Mesendoderm (in vitro differentiated cells): ENCODE measurements at regions not wholly inside any gene's neighbourhood (a gene's known extent, or its start where the extent isn't known, plus 50 kb on each side); places are given as distances from the start of the nearest gene placed in this dataset.

Experiments used
- DNase-seq: peaks from one replicate; pipeline ENCODE4 v3.0.0; 2013
- H2AK5ac ChIP-seq: 2 replicates; pipeline ENCODE4 v1.6.1; 2013; ENCODE audit warnings: low read length, inconsistent platforms
- H2BK120ac ChIP-seq: 2 replicates; pipeline ENCODE4 v1.6.1; 2013; ENCODE audit warnings: low read depth, mild to moderate bottlenecking, low read length, moderate library complexity, mixed read lengths
- H2BK15ac ChIP-seq: replicated peaks from 2 replicates; pipeline ENCODE4 v1.6.1; 2013; ENCODE audit warnings: low read depth, mild to moderate bottlenecking, moderate library complexity
- H2BK5ac ChIP-seq: 2 replicates; pipeline ENCODE4 v1.6.1; 2013; ENCODE audit warnings: low read length, inconsistent platforms
- H3K18ac ChIP-seq: 2 replicates; pipeline ENCODE4 v1.6.1; 2013; ENCODE audit warnings: mild to moderate bottlenecking, low read length, mixed read lengths
- H3K23ac ChIP-seq: one replicate; pipeline ENCODE4 v1.6.1; 2013; ENCODE audit warnings: low read length
- H3K27ac ChIP-seq: 2 replicates; pipeline ENCODE4 v1.5.1; 2013; ENCODE audit warnings: low read depth, mild to moderate bottlenecking, inconsistent platforms, low read length, moderate library complexity
- H3K27me3 ChIP-seq: 2 replicates; pipeline ENCODE4 v1.6.1; 2013; ENCODE audit warnings: low read length, control low read depth, mild to moderate bottlenecking, inconsistent platforms; ENCODE audit not compliant: insufficient read depth, poor library complexity
- H3K36me3 ChIP-seq: 2 replicates; pipeline ENCODE4 v1.6.1; 2013; ENCODE audit warnings: low read length, inconsistent platforms; ENCODE audit not compliant: control insufficient read depth, insufficient read depth
- H3K4ac ChIP-seq: one replicate; pipeline ENCODE4 v1.6.1; 2013; ENCODE audit warnings: low read depth, mild to moderate bottlenecking, low read length, moderate library complexity
- H3K4me1 ChIP-seq: 2 replicates; pipeline ENCODE4 v1.6.1; 2013; ENCODE audit warnings: low read depth, low read length, inconsistent platforms; ENCODE audit not compliant: control insufficient read depth
- H3K4me2 ChIP-seq: 2 replicates; pipeline ENCODE4 v1.6.1; 2013; ENCODE audit warnings: low read length
- H3K4me3 ChIP-seq: 2 replicates; pipeline ENCODE4 v1.5.1; 2013; ENCODE audit warnings: mild to moderate bottlenecking, low read length
- H3K56ac ChIP-seq: one replicate; pipeline ENCODE4 v1.6.1; 2013; ENCODE audit warnings: low read length
- H3K79me1 ChIP-seq: 2 replicates; pipeline ENCODE4 v1.6.1; 2013; ENCODE audit warnings: low read length, inconsistent platforms
- H3K79me2 ChIP-seq: 2 replicates; pipeline ENCODE4 v1.6.1; 2013; ENCODE audit warnings: mild to moderate bottlenecking, low read length; ENCODE audit not compliant: control insufficient read depth, insufficient read depth
- H3K9ac ChIP-seq: 2 replicates; pipeline ENCODE4 v1.6.1; 2013; ENCODE audit warnings: low read length, inconsistent platforms
- H4K5ac ChIP-seq: one replicate; pipeline ENCODE4 v1.6.1; 2013; ENCODE audit warnings: low read length
- H4K8ac ChIP-seq: one replicate; pipeline ENCODE4 v1.6.1; 2013; ENCODE audit warnings: low read depth, mild to moderate bottlenecking, control low read depth, low read length, moderate library complexity
- WGBS: extraction: QIAGEN DNeasy Blood & Tissue Kit; methylation state at CpG from one replicate; pipeline ENCODE4 v1.1.7; 2013; ENCODE audit warnings: low lambda C conversion rate, missing lambda C conversion rate; ENCODE audit not compliant: insufficient coverage; ENCODE audit errors: extremely low coverage; 5-methylcytosine and 5-hydroxymethylcytosine counted together

GRCh38 chr9:1235650-1236049, 185.5 kb downstream of the DMRT2 start:
- DNase-seq = peak; percentile 51
- WGBS = no CpG with 5 or more reads among the region's 4 CpGs
- H4K5ac ChIP-seq = no peak overlapping the region
- H3K79me1 ChIP-seq = no peaks in the 10 kb centered on the region
- H3K23ac ChIP-seq = no peak overlapping the region
- no peak overlapping the region for H2BK5ac ChIP-seq
- no peak overlapping the region for H4K8ac ChIP-seq
- no peak overlapping the region for H2AK5ac ChIP-seq
- H2BK120ac ChIP-seq = no peak overlapping the region
- H3K79me2 ChIP-seq = no peaks in the 10 kb centered on the region
- H3K18ac ChIP-seq = no peak overlapping the region
- H3K4me2 ChIP-seq = no peak overlapping the region
- no peak overlapping the region for H3K4ac ChIP-seq
- no peak overlapping the region for H3K9ac ChIP-seq
- H3K27me3 ChIP-seq = no peaks in the 10 kb centered on the region
- H2BK15ac ChIP-seq = no peak overlapping the region
- no peak overlapping the region for H3K56ac ChIP-seq
- H3K4me3 ChIP-seq = no peak overlapping the region
- no peak overlapping the region for H3K27ac ChIP-seq
- no peaks in the 10 kb centered on the region for H3K4me1 ChIP-seq
- no peaks in the 10 kb centered on the region for H3K36me3 ChIP-seq

DNA sequence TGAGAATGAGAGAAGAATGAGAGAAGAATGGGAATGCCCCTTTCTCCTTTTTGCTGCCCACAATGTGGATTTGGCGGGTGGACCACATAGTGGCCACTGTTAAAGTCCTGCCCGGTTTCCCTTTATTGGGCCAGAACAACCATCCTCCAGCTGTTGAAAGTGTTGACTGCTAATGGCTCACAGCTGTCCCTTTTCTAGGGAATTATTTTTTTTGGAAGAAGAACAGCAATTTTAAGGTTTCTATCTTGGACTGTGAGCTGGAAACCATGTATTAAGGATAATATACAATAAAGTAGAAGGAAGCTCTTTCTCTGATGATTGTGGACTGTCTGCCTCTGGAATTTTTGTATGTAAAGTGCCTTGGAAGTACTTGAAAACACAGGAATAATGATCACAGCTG, 185.9 kb downstream of the DMRT2 start:
- no peak overlapping the region for H3K4ac ChIP-seq

GRCh38 chr9:1238407-1238806, 188.2 kb downstream of the DMRT2 start:
- no peaks in the 10 kb centered on the region for H3K79me1 ChIP-seq
- H3K9ac ChIP-seq = no peak overlapping the region
- H2BK15ac ChIP-seq = no peak overlapping the region
- no peaks in the 10 kb centered on the region for H3K79me2 ChIP-seq
- H3K36me3 ChIP-seq = no peaks in the 10 kb centered on the region
- no peak overlapping the region for H4K5ac ChIP-seq
- no peak overlapping the region for H3K4me2 ChIP-seq
- H4K8ac ChIP-seq = no peak overlapping the region
- H3K27me3 ChIP-seq = no peaks in the 10 kb centered on the region
- no peak overlapping the region for H2BK120ac ChIP-seq
- no peak overlapping the region for H3K4me3 ChIP-seq
- no peak overlapping the region for H3K23ac ChIP-seq
- DNase-seq = no peak
- WGBS = no CpG with 5 or more reads among the region's 3 CpGs
- no peak overlapping the region for H3K27ac ChIP-seq
- H3K18ac ChIP-seq = no peak overlapping the region
- H3K56ac ChIP-seq = no peak overlapping the region
- no peaks in the 10 kb centered on the region for H3K4me1 ChIP-seq
- no peak overlapping the region for H2BK5ac ChIP-seq
- no peak overlapping the region for H2AK5ac ChIP-seq
- H3K4ac ChIP-seq = no peak overlapping the region

More for the DNA sequence above, 185.9 kb downstream of the DMRT2 start:
- no peak overlapping the region for H3K27ac ChIP-seq
- H4K8ac ChIP-seq = no peak overlapping the region
- H3K36me3 ChIP-seq = no peaks in the 10 kb centered on the region
- no peak overlapping the region for H3K4me3 ChIP-seq
- H3K9ac ChIP-seq = no peak overlapping the region
- no peak overlapping the region for H3K56ac ChIP-seq
- H2AK5ac ChIP-seq = no peak overlapping the region
- H3K18ac ChIP-seq = no peak overlapping the region
- H4K5ac ChIP-seq = no peak overlapping the region
- H2BK5ac ChIP-seq = no peak overlapping the region
- no peak overlapping the region for H3K4me2 ChIP-seq
- no peaks in the 10 kb centered on the region for H3K27me3 ChIP-seq
- H2BK120ac ChIP-seq = no peak overlapping the region
- H3K79me1 ChIP-seq = no peaks in the 10 kb centered on the region
- no peak for DNase-seq
- H3K4me1 ChIP-seq = no peaks in the 10 kb centered on the region
- H3K23ac ChIP-seq = no peak overlapping the region
- whole genome bisulfite sequencing = no CpG with 5 or more reads among the region's 2 CpGs
- H3K79me2 ChIP-seq = no peaks in the 10 kb centered on the region
- H2BK15ac ChIP-seq = no peak overlapping the region

DNA sequence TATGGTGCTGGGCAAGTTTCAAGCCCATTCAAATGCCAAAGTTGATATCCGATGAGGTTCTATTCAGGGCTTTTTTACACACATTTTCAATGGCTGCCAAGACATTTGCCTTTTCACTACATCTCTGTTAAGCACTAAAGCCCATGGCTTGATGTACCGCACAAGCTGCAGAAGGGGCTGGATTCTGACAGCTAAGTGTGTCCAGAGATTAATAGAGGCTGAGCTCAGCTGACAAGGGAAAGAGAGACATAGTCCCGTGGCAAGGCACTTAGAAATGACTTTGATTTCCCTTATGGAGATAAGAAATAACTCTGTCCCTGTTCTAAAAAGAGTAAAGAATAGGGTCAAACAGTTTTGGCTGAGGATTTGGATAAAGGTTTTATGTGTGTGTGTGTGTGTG, 198.6 kb downstream of the DMRT2 start:
- no peak overlapping the region for H3K4me3 ChIP-seq
- H4K5ac ChIP-seq = no peak overlapping the region
- no CpG with 5 or more reads among the region's 3 CpGs for WGBS
- no peak overlapping the region for H3K56ac ChIP-seq
- no peak overlapping the region for H3K9ac ChIP-seq
- H3K79me2 ChIP-seq = no peaks in the 10 kb centered on the region
- no peak overlapping the region for H2BK15ac ChIP-seq
- H2BK5ac ChIP-seq = no peak overlapping the region
- no peaks in the 10 kb centered on the region for H3K4me1 ChIP-seq
- no peak overlapping the region for H4K8ac ChIP-seq
- H3K27ac ChIP-seq = no peak overlapping the region
- H3K18ac ChIP-seq = no peak overlapping the region
- H3K4me2 ChIP-seq = no peak overlapping the region
- no peaks in the 10 kb centered on the region for H3K79me1 ChIP-seq
- H3K4ac ChIP-seq = no peak overlapping the region
- no peak for DNase-seq
- H3K36me3 ChIP-seq = no peaks in the 10 kb centered on the region
- H3K27me3 ChIP-seq = no peaks in the 10 kb centered on the region
- no peak overlapping the region for H2AK5ac ChIP-seq
- H2BK120ac ChIP-seq = no peak overlapping the region
- no peak overlapping the region for H3K23ac ChIP-seq

DNA sequence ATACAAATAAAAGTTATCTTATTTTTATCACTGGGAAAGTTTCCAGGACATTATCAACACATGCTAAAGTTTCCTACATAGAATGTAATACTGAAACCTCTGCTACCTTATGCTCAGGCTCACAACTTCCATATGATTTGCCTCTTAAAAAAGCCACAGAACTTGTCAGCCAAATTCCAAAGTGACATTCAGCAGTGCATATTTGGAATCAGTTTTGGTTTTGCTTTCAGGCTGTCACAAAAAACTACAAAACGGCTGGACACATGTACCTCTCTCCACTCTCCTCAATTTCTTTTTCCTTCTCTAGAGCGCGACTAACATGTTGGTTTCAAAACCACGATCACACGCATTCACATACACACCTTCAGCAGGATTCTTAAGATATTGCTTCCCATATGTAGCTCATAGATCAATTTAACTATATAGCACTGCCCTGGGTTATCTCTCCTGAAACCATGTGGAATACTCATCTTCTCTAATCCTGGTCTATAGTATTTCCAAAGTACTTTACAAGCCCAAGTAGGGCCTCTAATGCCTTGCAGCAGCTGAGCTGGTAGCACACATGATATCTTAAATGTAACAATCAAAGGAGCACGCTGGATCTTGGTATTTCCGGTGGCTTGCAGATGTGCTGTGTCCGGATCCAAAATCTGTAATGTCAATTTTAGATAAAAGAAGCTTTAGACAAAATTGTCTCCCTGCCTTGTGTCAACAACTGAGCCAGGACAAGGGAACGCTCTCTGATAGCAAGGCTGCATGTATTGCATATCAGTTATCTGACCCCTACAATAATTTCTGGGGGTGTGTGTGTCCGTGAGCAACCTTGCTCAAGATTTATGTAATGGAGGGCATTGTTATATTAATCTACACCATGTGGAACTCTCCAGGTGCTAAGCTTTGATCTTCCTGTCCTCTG, 203.2 kb downstream of the DMRT2 start:
- no peak overlapping the region for H3K18ac ChIP-seq
- no peak overlapping the region for H3K56ac ChIP-seq
- H3K23ac ChIP-seq = no peak overlapping the region
- H4K8ac ChIP-seq = no peak overlapping the region
- no peak overlapping the region for H3K4me3 ChIP-seq
- no peak overlapping the region for H3K27ac ChIP-seq
- H4K5ac ChIP-seq = no peak overlapping the region
- no peaks in the 10 kb centered on the region for H3K27me3 ChIP-seq
- no peak overlapping the region for H2BK120ac ChIP-seq
- no CpG with 5 or more reads among the region's 10 CpGs for WGBS
- no peak for DNase-seq
- no peak overlapping the region for H2AK5ac ChIP-seq
- no peak overlapping the region for H2BK15ac ChIP-seq
- no peak overlapping the region for H3K4me2 ChIP-seq
- H3K36me3 ChIP-seq = no peaks in the 10 kb centered on the region
- no peaks in the 10 kb centered on the region for H3K4me1 ChIP-seq
- no peaks in the 10 kb centered on the region for H3K79me2 ChIP-seq
- H3K79me1 ChIP-seq = no peaks in the 10 kb centered on the region
- no peak overlapping the region for H3K9ac ChIP-seq
- no peak overlapping the region for H2BK5ac ChIP-seq
- no peak overlapping the region for H3K4ac ChIP-seq

DNA sequence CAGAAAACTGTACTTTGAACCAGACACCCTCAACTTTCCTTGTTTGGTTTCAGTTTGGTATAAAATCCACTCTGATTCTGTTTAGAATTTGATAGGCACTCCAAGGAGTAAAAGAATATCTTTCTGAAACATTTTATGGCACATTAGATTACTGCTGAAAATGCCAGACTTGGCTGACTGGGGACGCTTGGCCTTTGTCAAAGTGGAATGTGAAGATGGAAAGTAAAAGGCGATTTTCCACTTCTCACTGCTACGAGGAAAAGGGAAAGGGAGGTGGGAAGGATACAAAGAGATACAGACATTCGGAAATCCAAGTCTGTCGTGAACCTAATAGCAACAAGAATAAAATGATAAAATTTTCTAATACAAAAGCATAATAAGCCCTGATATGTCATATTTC, 203.9 kb downstream of the DMRT2 start:
- no peak overlapping the region for H3K56ac ChIP-seq
- no peak overlapping the region for H2BK120ac ChIP-seq
- H3K27me3 ChIP-seq = no peaks in the 10 kb centered on the region
- H3K9ac ChIP-seq = no peak overlapping the region
- no peaks in the 10 kb centered on the region for H3K79me1 ChIP-seq
- no peaks in the 10 kb centered on the region for H3K36me3 ChIP-seq
- H3K4me3 ChIP-seq = no peak overlapping the region
- no peak overlapping the region for H3K27ac ChIP-seq
- no peak for DNase-seq
- H2BK15ac ChIP-seq = no peak overlapping the region
- H3K79me2 ChIP-seq = no peaks in the 10 kb centered on the region
- no peaks in the 10 kb centered on the region for H3K4me1 ChIP-seq
- no peak overlapping the region for H4K8ac ChIP-seq
- no peak overlapping the region for H3K23ac ChIP-seq
- no CpG with 5 or more reads among the region's 5 CpGs for WGBS
- no peak overlapping the region for H2AK5ac ChIP-seq
- H4K5ac ChIP-seq = no peak overlapping the region
- no peak overlapping the region for H3K4me2 ChIP-seq
- H2BK5ac ChIP-seq = no peak overlapping the region
- no peak overlapping the region for H3K18ac ChIP-seq
- H3K4ac ChIP-seq = no peak overlapping the region
